ENCODE measurements at regions not wholly inside any gene's neighbourhood (a gene's known extent, or its start where the extent isn't known, plus 50 kb on each side); places are given as distances from the start of the nearest gene placed in this dataset.

- no peak for TF ChIP-seq CTCF (IDR thresholded peaks at IDR 0.05; ENCODE audit: poor library complexity, severe bottlenecking)
- DNase-seq (ENCODE audit: low spot score): no peak
- no peaks in the 10 kb centered on the region for H3K4me1 ChIP-seq (ENCODE audit: insufficient read depth, poor library complexity, severe bottlenecking)
- no peaks in the 10 kb centered on the region for H3K9me3 ChIP-seq (ENCODE audit: severe bottlenecking)
- ATAC-seq (ENCODE audit: low read depth): no peak
- no peaks in the 10 kb centered on the region for H3K36me3 ChIP-seq (ENCODE audit: low read depth)
- H3K27ac ChIP-seq (ENCODE audit: poor library complexity, severe bottlenecking): no peak overlapping the region
- no peak overlapping the region for H3K4me3 ChIP-seq (ENCODE audit: severe bottlenecking)
- no peaks in the 10 kb centered on the region for H3K27me3 ChIP-seq (ENCODE audit: insufficient read depth, poor library complexity, severe bottlenecking)
Measured at GRCh38 chr3:152778022-152778421, 56.9 kb upstream of the P2RY1 start.

- Histone ChIP-seq H3K4me1 (ENCODE audit: insufficient read depth, poor library complexity, severe bottlenecking) (no peaks in the 10 kb centered on the region), H3K27ac (ENCODE audit: poor library complexity, severe bottlenecking) (no peak overlapping the region), H3K27me3 (ENCODE audit: insufficient read depth, poor library complexity, severe bottlenecking) (no peaks in the 10 kb centered on the region), H3K36me3 (ENCODE audit: low read depth) (no peaks in the 10 kb centered on the region), H3K9me3 (ENCODE audit: severe bottlenecking) (no peaks in the 10 kb centered on the region), H3K4me3 (ENCODE audit: severe bottlenecking) (no peak overlapping the region)
- TF ChIP-seq CTCF (IDR thresholded peaks at IDR 0.05; ENCODE audit: poor library complexity, severe bottlenecking): no peak
- no peak for ATAC-seq (ENCODE audit: low read depth)
- DNase-seq (ENCODE audit: low spot score): no peak
Measured at GRCh38 chr3:152779653-152780052, 55.3 kb upstream of the P2RY1 start.

- DNase-seq (ENCODE audit: low spot score) (no peak), ATAC-seq (ENCODE audit: low read depth) (no peak)
- H3K27me3 ChIP-seq (ENCODE audit: insufficient read depth, poor library complexity, severe bottlenecking): no peaks in the 10 kb centered on the region
- no peak overlapping the region for H3K4me3 ChIP-seq (ENCODE audit: severe bottlenecking)
- H3K9me3 ChIP-seq (ENCODE audit: severe bottlenecking): no peaks in the 10 kb centered on the region
- H3K27ac ChIP-seq (ENCODE audit: poor library complexity, severe bottlenecking): no peak overlapping the region
- H3K4me1 ChIP-seq (ENCODE audit: insufficient read depth, poor library complexity, severe bottlenecking): no peaks in the 10 kb centered on the region
- H3K36me3 ChIP-seq (ENCODE audit: low read depth): no peaks in the 10 kb centered on the region
- no peak for TF ChIP-seq CTCF (IDR thresholded peaks at IDR 0.05; ENCODE audit: poor library complexity, severe bottlenecking)
Measured at GRCh38 chr3:152780553-152780952, 54.4 kb upstream of the P2RY1 start.

- no peak for ATAC-seq (ENCODE audit: low read depth)
- Histone ChIP-seq H3K4me1 (ENCODE audit: insufficient read depth, poor library complexity, severe bottlenecking) (no peaks in the 10 kb centered on the region), H3K4me3 (ENCODE audit: severe bottlenecking) (no peak overlapping the region), H3K36me3 (ENCODE audit: low read depth) (no peaks in the 10 kb centered on the region), H3K27me3 (ENCODE audit: insufficient read depth, poor library complexity, severe bottlenecking) (no peaks in the 10 kb centered on the region), H3K27ac (ENCODE audit: poor library complexity, severe bottlenecking) (no peak overlapping the region), H3K9me3 (ENCODE audit: severe bottlenecking) (no peaks in the 10 kb centered on the region)
- DNase-seq (ENCODE audit: low spot score): no peak
- TF ChIP-seq CTCF (IDR thresholded peaks at IDR 0.05; ENCODE audit: poor library complexity, severe bottlenecking): no peak
Measured at GRCh38 chr3:152785051-152785450, 49.9 kb upstream of the P2RY1 start.
